ENCODE measurements at regions not wholly inside any gene's neighbourhood (a gene's known extent, or its start where the extent isn't known, plus 50 kb on each side); places are given as distances from the start of the nearest gene placed in this dataset.

GRCh38 chr14:98156411-98156810 is 1115.6 kb downstream of the BCL11B start:
- DNase-seq (ENCODE audit: low spot score): no peak
- no peaks in the 10 kb centered on the region for H3K4me1 ChIP-seq (ENCODE audit: control insufficient read depth in 1 of 2, low read depth in 2 of 2)
- no peak overlapping the region for H3K4me3 ChIP-seq
- no peaks in the 10 kb centered on the region for H3K9me3 ChIP-seq
- no peaks in the 10 kb centered on the region for H3K36me3 ChIP-seq
- no peaks in the 10 kb centered on the region for H3K27me3 ChIP-seq (replicated peaks; ENCODE audit: insufficient read depth)
- H3K27ac ChIP-seq: no peak overlapping the region
- no peak for TF ChIP-seq CTCF (IDR thresholded peaks at IDR 0.05)
- no peak for ATAC-seq (ENCODE audit: insufficient number of reproducible peaks, low FRiP score, low read depth)

GRCh38 chr14:98160901-98161300 is 1111.1 kb downstream of the BCL11B start:
- no peak overlapping the region for H3K27ac ChIP-seq
- no peaks in the 10 kb centered on the region for H3K4me1 ChIP-seq (ENCODE audit: control insufficient read depth in 1 of 2, low read depth in 2 of 2)
- DNase-seq (ENCODE audit: low spot score) (no peak), ATAC-seq (ENCODE audit: insufficient number of reproducible peaks, low FRiP score, low read depth) (no peak)
- H3K9me3 ChIP-seq: no peaks in the 10 kb centered on the region
- no peaks in the 10 kb centered on the region for H3K27me3 ChIP-seq (replicated peaks; ENCODE audit: insufficient read depth)
- H3K4me3 ChIP-seq: no peak overlapping the region
- no peaks in the 10 kb centered on the region for H3K36me3 ChIP-seq
- no peak for TF ChIP-seq CTCF (IDR thresholded peaks at IDR 0.05)

GRCh38 chr14:98161356-98161755 is 1110.6 kb downstream of the BCL11B start:
- H3K27ac ChIP-seq: no peak overlapping the region
- TF ChIP-seq CTCF (IDR thresholded peaks at IDR 0.05): no peak
- ATAC-seq (ENCODE audit: insufficient number of reproducible peaks, low FRiP score, low read depth): no peak
- H3K4me1 ChIP-seq (ENCODE audit: control insufficient read depth in 1 of 2, low read depth in 2 of 2): no peaks in the 10 kb centered on the region
- H3K27me3 ChIP-seq (replicated peaks; ENCODE audit: insufficient read depth): no peaks in the 10 kb centered on the region
- no peaks in the 10 kb centered on the region for H3K36me3 ChIP-seq
- no peaks in the 10 kb centered on the region for H3K9me3 ChIP-seq
- H3K4me3 ChIP-seq: no peak overlapping the region
- no peak for DNase-seq (ENCODE audit: low spot score)

GRCh38 chr14:98162856-98163805 is 1108.9 kb downstream of the BCL11B start:
- DNase-seq (ENCODE audit: low spot score) (no peak), ATAC-seq (ENCODE audit: insufficient number of reproducible peaks, low FRiP score, low read depth) (no peak)
- no peaks in the 10 kb centered on the region for H3K27me3 ChIP-seq (replicated peaks; ENCODE audit: insufficient read depth)

More at GRCh38 chr14:98162856-98163805, 1108.9 kb downstream of the BCL11B start:
- Histone ChIP-seq H3K4me1 (ENCODE audit: control insufficient read depth in 1 of 2, low read depth in 2 of 2) (no peaks in the 10 kb centered on the region), H3K36me3 (no peaks in the 10 kb centered on the region), H3K27ac (no peak overlapping the region), H3K4me3 (no peak overlapping the region), H3K9me3 (no peaks in the 10 kb centered on the region)
- TF ChIP-seq CTCF (IDR thresholded peaks at IDR 0.05): no peak
